ENCODE measurements at regions not wholly inside any gene's neighbourhood (a gene's known extent, or its start where the extent isn't known, plus 50 kb on each side); places are given as distances from the start of the nearest gene placed in this dataset.
"Not testable (repeated sequence)": the region's sequence is repeated elsewhere in the genome, so short reads cannot be mapped to it uniquely, and the experiment has no call there.

GRCh38 chrX:138067415-138067814 is 501.5 kb downstream of the ZIC3 start:
- H3K4me3 ChIP-seq (ENCODE audit: low read length), result no peak overlapping the region
- H3K36me3 ChIP-seq (replicated peaks; ENCODE audit: low read depth, low read length), result no peaks in the 10 kb centered on the region
- no peaks in the 10 kb centered on the region for H3K4me1 ChIP-seq (ENCODE audit: low read length)
- no peak overlapping the region for H2AFZ ChIP-seq (ENCODE audit: low read depth, low read length)
- no peak overlapping the region for H3K9ac ChIP-seq (ENCODE audit: low read length)
- H3K4me2 ChIP-seq (ENCODE audit: low read length), result no peak overlapping the region
- no peaks in the 10 kb centered on the region for H3K79me2 ChIP-seq (ENCODE audit: low read length)
- H3K27me3 ChIP-seq (ENCODE audit: low read depth, low read length), result no peaks in the 10 kb centered on the region
- TF ChIP-seq EZH2phosphoT487 (IDR thresholded peaks at IDR 0.05; ENCODE audit: low read depth) (no peak), CTCF (IDR thresholded peaks at IDR 0.05; ENCODE audit: low read depth, low read length) (no peak)
- no peaks in the 10 kb centered on the region for H3K9me3 ChIP-seq (ENCODE audit: insufficient read depth, low read length)
- no peak overlapping the region for H3K27ac ChIP-seq (ENCODE audit: low read length)
- H4K20me1 ChIP-seq (ENCODE audit: insufficient read depth, low read length), result no peaks in the 10 kb centered on the region

- no peak for TF ChIP-seq CTCF (IDR thresholded peaks at IDR 0.05; ENCODE audit: low read depth, low read length)
- no peak for TF ChIP-seq EZH2phosphoT487 (IDR thresholded peaks at IDR 0.05; ENCODE audit: low read depth)
- H3K9me3 ChIP-seq (ENCODE audit: insufficient read depth, low read length), result no peaks in the 10 kb centered on the region
- no peaks in the 10 kb centered on the region for H3K36me3 ChIP-seq (replicated peaks; ENCODE audit: low read depth, low read length)
- no peaks in the 10 kb centered on the region for H3K4me1 ChIP-seq (ENCODE audit: low read length)
- no peak overlapping the region for H2AFZ ChIP-seq (ENCODE audit: low read depth, low read length)
- no peaks in the 10 kb centered on the region for H3K79me2 ChIP-seq (ENCODE audit: low read length)
- no peaks in the 10 kb centered on the region for H3K27me3 ChIP-seq (ENCODE audit: low read depth, low read length)
- no peaks in the 10 kb centered on the region for H4K20me1 ChIP-seq (ENCODE audit: insufficient read depth, low read length)
- H3K4me3 ChIP-seq (ENCODE audit: low read length), result no peak overlapping the region
- no peak overlapping the region for H3K9ac ChIP-seq (ENCODE audit: low read length)
- no peak overlapping the region for H3K4me2 ChIP-seq (ENCODE audit: low read length)
- no peak overlapping the region for H3K27ac ChIP-seq (ENCODE audit: low read length)
Observed at GRCh38 chrX:138073626-138074025, 507.7 kb downstream of the ZIC3 start.

GRCh38 chrX:138082251-138082650 is 516.3 kb downstream of the ZIC3 start:
- H3K79me2 ChIP-seq (ENCODE audit: low read length), result no peaks in the 10 kb centered on the region
- no peaks in the 10 kb centered on the region for H3K36me3 ChIP-seq (replicated peaks; ENCODE audit: low read depth, low read length)
- H3K4me1 ChIP-seq (ENCODE audit: low read length), result 0 out of 2 replicates have a peak, but pooled peaks cover 4% of the 10 kb centered on the region
- H3K9me3 ChIP-seq (ENCODE audit: insufficient read depth, low read length), result no peaks in the 10 kb centered on the region
- no peak overlapping the region for H2AFZ ChIP-seq (ENCODE audit: low read depth, low read length)
- no peak for TF ChIP-seq CTCF (IDR thresholded peaks at IDR 0.05; ENCODE audit: low read depth, low read length)
- no peak for TF ChIP-seq EZH2phosphoT487 (IDR thresholded peaks at IDR 0.05; ENCODE audit: low read depth)
- no peaks in the 10 kb centered on the region for H4K20me1 ChIP-seq (ENCODE audit: insufficient read depth, low read length)
- no peak overlapping the region for H3K9ac ChIP-seq (ENCODE audit: low read length)
- H3K27me3 ChIP-seq (ENCODE audit: low read depth, low read length), result no peaks in the 10 kb centered on the region
- no peak overlapping the region for H3K27ac ChIP-seq (ENCODE audit: low read length)
- no peak overlapping the region for H3K4me2 ChIP-seq (ENCODE audit: low read length)
- no peak overlapping the region for H3K4me3 ChIP-seq (ENCODE audit: low read length)

- 0 out of 2 replicates have a peak, but pooled peaks cover 4% of the 10 kb centered on the region for H3K4me1 ChIP-seq (ENCODE audit: low read length)
- H3K4me2 ChIP-seq (ENCODE audit: low read length), result no peak overlapping the region
- TF ChIP-seq CTCF (IDR thresholded peaks at IDR 0.05; ENCODE audit: low read depth, low read length), result no peak
- no peak overlapping the region for H3K27ac ChIP-seq (ENCODE audit: low read length)
- no peaks in the 10 kb centered on the region for H4K20me1 ChIP-seq (ENCODE audit: insufficient read depth, low read length)
- no peak overlapping the region for H3K4me3 ChIP-seq (ENCODE audit: low read length)
- no peaks in the 10 kb centered on the region for H3K27me3 ChIP-seq (ENCODE audit: low read depth, low read length)
- no peak overlapping the region for H3K9ac ChIP-seq (ENCODE audit: low read length)
- H3K79me2 ChIP-seq (ENCODE audit: low read length), result no peaks in the 10 kb centered on the region
- H2AFZ ChIP-seq (ENCODE audit: low read depth, low read length), result no peak overlapping the region
- H3K9me3 ChIP-seq (ENCODE audit: insufficient read depth, low read length), result no peaks in the 10 kb centered on the region
- H3K36me3 ChIP-seq (replicated peaks; ENCODE audit: low read depth, low read length), result no peaks in the 10 kb centered on the region
Observed at GRCh38 chrX:138082896-138083295, 517.0 kb downstream of the ZIC3 start.

- H3K79me2 ChIP-seq (ENCODE audit: low read length); H3K36me3 ChIP-seq (replicated peaks; ENCODE audit: low read depth, low read length); H3K27me3 ChIP-seq (ENCODE audit: low read depth, low read length); H3K4me3 ChIP-seq (ENCODE audit: low read length); H3K9me3 ChIP-seq (ENCODE audit: insufficient read depth, low read length); H4K20me1 ChIP-seq (ENCODE audit: insufficient read depth, low read length); H2AFZ ChIP-seq (ENCODE audit: low read depth, low read length); H3K27ac ChIP-seq (ENCODE audit: low read length); H3K9ac ChIP-seq (ENCODE audit: low read length); H3K4me1 ChIP-seq (ENCODE audit: low read length); H3K4me2 ChIP-seq (ENCODE audit: low read length): not testable (repeated sequence)
Observed at GRCh38 chrX:138110910-138111309, 545.0 kb downstream of the ZIC3 start.
